ELF-1 (cell line): ENCODE measurements at regions not wholly inside any gene's neighbourhood (a gene's known extent, or its start where the extent isn't known, plus 50 kb on each side); places are given as distances from the start of the nearest gene placed in this dataset.
"Not testable (repeated sequence)": the region's sequence is repeated elsewhere in the genome, so short reads cannot be mapped to it uniquely, and the experiment has no call there.

ENCODE experiments used
- DNase-seq: peaks from one replicate; pipeline ENCODE4 v3.0.0-alpha.2; 2016; ENCODE audit warnings: low read depth, low spot score

GRCh38 chr4:91838181-91838861 is 465.4 kb upstream of the GRID2 start:
- DNase-seq = no peak

DNA sequence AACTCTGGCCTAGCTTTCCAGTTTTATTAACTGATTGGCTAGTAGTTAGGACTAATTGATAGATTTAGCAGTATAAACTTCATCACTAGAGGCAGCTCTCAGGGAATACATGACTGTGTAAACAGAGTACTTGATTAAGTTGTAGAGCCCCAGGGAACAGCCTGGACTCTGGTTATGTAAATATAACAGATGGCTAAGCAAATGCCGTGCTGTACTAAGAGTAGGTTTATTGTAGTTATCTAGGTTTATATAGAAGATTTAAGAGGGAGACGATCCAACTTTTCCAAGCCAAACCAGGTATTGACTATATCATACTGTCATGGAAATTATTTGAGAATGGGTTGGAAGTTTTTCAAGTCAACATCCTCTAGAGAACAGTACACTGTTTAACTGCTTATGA is 463.4 kb upstream of the GRID2 start:
- no peak for DNase-seq

GRCh38 chr4:91846233-91846632 is 457.5 kb upstream of the GRID2 start:
- DNase-seq = no peak

GRCh38 chr4:91851456-91851855 is 452.3 kb upstream of the GRID2 start:
- DNase-seq = no peak

- no peak for DNase-seq
Measured at GRCh38 chr4:91887926-91888325, 415.8 kb upstream of the GRID2 start.

DNA sequence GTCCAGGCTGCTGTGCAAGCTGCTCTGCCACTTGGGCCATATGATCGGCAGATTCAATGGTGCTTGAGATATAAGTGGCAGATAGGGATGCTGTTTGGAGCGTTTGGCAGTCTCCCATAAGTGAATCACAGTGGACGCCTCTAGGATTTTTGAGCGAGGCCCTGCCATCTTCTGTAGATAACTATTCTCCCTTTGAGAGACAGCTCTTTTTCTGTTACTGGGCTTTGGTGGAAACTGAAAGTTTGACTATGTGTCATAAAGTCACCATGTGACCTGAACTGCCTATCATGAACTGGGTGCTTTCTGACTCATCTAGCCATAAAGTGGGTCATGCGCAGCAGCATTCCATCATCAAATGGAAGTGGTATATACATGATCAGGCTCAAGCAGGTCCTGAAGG is 412.5 kb upstream of the GRID2 start:
- not testable (repeated sequence) for DNase-seq

DNA sequence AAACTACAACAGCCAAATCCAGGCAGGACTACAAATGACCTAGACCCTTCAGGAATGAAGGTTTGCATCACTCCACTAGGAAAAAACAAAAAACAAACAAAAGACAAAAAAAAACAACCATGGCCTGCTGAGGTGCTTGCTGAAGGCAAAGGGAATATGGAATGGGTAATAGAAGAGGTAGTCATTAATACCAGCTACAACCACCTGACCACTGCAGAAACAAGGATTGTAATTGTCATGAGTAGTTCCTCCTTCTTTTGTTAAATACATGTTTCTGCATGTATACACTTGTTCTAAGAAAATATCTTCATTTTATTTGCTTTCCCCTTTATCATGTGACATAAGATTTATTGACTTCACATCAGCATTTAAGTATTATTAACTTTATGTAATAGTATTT is 409.8 kb upstream of the GRID2 start:
- no peak for DNase-seq

DNA sequence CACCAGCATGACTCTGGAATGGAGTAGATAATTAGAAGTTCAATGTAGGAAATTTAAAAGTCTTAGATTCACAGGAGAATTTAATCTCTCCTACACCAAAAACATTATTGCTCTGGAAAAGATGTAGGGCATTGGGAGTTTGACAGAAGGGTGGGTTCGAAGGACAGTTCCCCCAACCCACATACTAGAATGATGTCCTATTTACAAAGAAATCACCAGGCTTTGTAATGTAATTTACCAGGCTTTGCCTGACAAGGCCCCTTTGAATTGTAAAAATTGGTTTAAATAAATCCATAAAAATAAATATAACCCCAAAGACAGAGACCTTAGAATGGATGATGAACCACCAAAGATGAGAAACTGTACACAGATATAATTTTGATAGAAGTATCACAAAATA is 399.2 kb upstream of the GRID2 start:
- DNase-seq = no peak

GRCh38 chr4:91909963-91910362 is 393.8 kb upstream of the GRID2 start:
- no peak for DNase-seq

GRCh38 chr4:91914176-91914804 is 389.5 kb upstream of the GRID2 start:
- DNase-seq = no peak

DNA sequence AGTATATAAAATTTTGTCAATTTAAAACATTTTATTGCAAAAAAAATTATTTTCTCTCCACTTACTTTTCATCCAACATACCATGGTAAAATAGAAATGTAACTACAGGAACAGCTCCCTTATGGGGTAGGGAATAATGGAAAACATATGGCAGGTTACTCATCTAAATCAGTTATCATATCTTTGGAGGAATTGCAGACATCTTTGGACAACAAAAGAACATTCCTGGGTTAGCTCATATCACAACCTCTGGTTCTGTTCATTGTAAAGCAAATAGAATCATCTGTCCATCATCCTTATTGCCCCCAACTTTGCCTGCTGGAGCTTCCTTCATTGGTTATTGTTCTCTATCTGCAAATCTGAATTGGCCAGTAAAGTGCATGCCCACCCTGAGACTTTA is 387.5 kb upstream of the GRID2 start:
- DNase-seq = no peak

DNA sequence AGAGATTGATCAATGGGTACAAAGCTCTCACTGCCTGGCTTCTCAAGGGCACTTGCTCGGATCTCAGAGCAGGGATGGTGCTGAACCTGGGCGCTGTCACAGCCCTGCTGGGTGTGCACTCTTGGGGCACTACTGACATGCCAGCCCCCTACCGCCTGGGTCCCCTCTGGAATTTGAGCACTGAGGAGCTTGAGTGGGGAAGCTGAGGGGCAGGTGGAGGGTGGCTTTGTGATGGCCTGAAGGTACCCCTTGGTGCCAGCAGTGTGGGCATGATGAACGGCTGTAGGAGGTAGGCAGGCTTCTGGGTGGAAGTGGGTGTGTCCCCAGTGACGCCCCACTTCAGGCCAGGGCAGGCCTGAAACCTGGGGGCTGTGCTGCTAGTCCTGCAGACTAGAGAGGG is 379.1 kb upstream of the GRID2 start:
- DNase-seq = no peak

DNA sequence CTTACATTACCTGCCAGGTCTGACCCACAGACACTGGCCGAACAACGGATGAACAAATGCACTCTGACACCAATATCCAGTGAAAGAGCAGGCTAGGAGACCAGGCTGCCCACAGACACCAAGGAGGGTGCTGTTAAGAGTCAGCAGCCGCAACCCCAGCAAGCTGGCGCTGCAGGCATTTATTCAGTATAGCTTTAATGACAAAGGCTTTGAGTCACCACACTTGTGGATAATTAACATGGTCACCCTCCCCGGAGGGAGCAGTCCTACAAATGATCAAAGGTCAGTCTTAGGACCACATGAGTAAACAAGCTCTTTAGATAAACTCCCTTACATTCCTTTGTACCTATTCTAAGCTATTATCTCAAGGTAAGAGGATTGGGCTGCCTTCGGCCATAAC is 368.5 kb upstream of the GRID2 start:
- peak; percentile 8 for DNase-seq

- no peak for DNase-seq
Measured at GRCh38 chr4:91936311-91936710, 367.5 kb upstream of the GRID2 start.

DNA sequence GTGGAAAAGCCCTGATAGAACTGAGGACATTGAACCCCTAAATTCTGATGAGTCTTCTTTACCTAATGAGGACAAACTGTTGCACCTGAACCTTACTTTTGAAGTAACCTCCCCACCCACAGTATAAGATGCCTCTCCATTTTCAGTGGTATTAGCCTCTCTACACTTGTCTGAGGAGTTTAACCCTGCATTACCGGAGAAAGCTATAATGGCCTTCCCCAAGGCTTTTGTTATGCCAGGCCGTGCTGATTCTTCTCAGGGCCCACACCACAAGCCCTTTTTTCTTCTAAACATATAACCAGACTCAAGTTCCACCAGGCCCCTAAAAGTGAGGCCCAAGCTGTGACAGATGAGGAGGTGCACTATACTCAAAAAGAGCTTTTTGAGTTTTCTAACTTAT is 345.8 kb upstream of the GRID2 start:
- no peak for DNase-seq

DNA sequence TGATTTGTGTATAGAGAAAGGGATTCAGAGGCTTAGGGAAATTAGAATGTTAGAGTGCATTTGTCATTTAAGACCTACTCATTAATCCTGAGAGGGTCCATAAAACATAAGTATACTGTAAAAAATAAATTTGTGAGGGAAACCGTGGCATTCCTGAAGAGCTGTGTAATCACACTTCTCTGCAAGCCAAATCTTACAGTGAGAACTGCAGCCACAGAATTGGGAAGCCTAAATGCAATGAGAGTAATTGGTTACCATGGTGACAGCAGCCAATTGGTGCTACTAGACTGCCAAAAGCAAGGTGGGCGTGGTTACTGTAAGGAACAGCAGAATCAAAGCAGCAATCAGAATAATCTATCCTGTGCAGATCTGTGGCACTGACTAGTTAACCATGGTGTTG is 345.2 kb upstream of the GRID2 start:
- peak; percentile 16 for DNase-seq

DNA sequence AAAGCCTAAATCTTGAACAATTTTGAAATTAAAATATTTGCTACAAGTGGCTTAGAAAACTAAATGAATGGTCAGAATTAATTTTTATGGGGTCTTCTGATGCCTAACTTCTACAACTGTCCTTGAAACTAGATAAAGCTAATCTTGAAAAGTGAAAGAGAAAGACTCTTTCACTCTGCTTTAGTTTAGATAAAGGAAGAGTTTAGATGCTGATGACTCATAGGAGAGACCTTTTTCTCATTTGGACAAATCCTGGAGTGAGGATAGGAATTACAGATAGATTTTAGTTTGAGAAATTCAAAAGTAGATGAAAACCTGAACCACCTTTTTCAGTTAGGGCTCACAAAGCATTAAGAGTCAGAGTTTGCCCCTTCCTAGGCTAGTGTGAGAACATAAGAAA is 342.3 kb upstream of the GRID2 start:
- no peak for DNase-seq

GRCh38 chr4:91963486-91963885 is 340.3 kb upstream of the GRID2 start:
- no peak for DNase-seq

GRCh38 chr4:91965166-91965565 is 338.6 kb upstream of the GRID2 start:
- no peak for DNase-seq

DNA sequence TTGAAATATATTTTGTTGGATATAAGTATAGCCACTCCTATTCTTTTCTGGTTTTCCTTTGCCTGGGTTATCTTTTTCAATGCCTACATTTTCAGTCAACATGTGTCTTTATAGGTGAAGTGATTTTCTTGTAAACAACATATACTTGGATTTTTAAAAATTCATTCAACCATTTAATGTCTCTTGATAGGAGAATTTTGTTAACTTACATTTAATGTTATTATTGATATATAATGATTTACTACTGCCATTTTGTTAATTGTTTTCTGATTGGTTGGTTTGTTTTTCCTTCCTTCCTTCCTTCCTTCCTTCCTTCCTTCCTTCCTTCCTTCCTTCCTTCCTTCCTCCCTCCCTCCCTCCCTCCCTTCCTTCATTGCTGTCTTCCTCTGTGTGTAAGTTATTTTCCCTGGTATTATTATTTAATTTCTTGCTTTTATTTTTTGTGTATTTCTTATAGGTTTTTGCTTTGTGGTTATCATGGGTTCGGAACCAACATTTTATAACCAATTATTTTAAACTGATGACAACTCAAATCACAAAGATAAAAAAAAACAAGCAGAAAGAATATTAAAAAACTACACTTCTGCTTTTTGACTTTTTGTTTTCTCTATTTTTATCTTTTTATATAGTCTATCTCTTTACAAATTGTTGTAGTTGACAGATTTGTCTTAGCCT is 330.1 kb upstream of the GRID2 start:
- no peak for DNase-seq

GRCh38 chr4:91984466-91984865 is 319.3 kb upstream of the GRID2 start:
- DNase-seq = no peak

DNA sequence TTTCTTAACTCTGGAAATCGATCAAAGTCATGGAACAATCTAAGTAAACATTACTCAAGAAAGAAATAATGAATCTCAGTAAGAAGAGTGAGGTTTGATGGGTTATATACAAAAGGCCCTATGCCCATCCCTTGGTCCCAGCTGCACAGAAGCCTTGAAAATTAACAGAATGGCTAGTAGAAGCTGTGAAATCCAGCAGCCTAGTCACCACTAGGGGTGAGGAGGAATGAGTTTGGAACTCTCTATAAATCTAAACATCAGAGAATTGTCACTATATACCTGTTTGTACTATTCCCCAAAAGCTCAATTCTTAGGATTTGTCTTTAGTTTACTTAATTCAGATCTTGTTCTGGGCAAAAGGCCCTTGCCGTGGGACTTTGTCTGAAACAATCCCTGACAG is 313.9 kb upstream of the GRID2 start:
- no peak for DNase-seq

DNA sequence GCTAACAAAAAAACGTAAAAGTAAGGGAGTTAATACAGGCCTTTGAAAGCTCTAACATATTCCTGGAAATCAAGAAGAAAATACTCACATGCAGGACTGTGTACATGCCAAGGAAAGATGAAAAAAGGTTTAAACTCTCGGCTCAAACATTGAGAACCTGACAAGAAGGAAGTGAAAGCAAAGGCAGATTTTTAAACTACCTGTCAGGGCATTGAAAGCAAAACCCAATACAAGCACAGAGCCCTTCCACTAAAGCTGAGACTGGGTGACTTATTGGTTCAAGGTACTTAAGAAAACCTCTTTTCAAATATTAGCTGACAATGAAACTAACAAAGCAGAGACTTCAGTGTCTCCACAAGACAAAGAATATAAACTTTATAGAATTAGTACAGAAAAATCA is 313.0 kb upstream of the GRID2 start:
- DNase-seq = no peak
